Testis (tissue), 2 donors: ENCODE measurements at regions not wholly inside any gene's neighbourhood (a gene's known extent, or its start where the extent isn't known, plus 50 kb on each side); places are given as distances from the start of the nearest gene placed in this dataset.
"Not testable (repeated sequence)": the region's sequence is repeated elsewhere in the genome, so short reads cannot be mapped to it uniquely, and the experiment has no call there.

ENCODE experiments used
- POLR2A ChIP-seq: fragments of 450-650 bp; IDR thresholded peaks from one replicate; pipeline ENCODE4 v1.6.1; 2017; ENCODE audit warnings: antibody characterized with exemption, mild to moderate bottlenecking, moderate library complexity
- TF ChIP-seq, protein P1 (sequence below), 3 experiments: fragments of 450-650 bp in 2 of 3; fragments of 200-600 bp in 1 of 3; sonication (generic) in 1 of 3; IDR thresholded peaks; one replicate each; pipeline ENCODE4 v1.5.1; 2016 to 2019; ENCODE audit warnings: antibody characterized with exemption in 3 of 3, mild to moderate bottlenecking in 2 of 3, moderate library complexity in 1 of 3

DNA sequence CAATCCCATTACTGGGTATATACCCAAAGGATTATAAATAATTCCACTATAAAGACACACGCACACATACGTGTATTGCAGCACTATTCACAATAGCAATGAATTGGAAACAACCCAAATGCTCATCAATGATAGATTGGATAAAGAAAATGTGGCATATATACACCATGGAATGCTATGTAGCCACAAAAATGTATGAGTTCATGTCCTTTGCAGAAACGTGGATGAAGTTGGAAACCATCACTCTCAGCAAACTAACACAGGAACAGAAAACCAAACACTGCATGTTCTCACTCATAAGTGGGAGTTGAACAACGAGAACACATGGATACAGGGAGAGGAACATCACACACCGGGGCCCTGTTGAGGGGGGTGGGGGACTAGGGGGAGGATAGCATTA lies 619.0 kb downstream of the LIG4 start:
- TF ChIP-seq, protein P1, sequence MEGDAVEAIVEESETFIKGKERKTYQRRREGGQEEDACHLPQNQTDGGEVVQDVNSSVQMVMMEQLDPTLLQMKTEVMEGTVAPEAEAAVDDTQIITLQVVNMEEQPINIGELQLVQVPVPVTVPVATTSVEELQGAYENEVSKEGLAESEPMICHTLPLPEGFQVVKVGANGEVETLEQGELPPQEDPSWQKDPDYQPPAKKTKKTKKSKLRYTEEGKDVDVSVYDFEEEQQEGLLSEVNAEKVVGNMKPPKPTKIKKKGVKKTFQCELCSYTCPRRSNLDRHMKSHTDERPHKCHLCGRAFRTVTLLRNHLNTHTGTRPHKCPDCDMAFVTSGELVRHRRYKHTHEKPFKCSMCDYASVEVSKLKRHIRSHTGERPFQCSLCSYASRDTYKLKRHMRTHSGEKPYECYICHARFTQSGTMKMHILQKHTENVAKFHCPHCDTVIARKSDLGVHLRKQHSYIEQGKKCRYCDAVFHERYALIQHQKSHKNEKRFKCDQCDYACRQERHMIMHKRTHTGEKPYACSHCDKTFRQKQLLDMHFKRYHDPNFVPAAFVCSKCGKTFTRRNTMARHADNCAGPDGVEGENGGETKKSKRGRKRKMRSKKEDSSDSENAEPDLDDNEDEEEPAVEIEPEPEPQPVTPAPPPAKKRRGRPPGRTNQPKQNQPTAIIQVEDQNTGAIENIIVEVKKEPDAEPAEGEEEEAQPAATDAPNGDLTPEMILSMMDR (IDR thresholded peaks at IDR 0.05): not testable (repeated sequence)
- TF ChIP-seq POLR2A: not testable (repeated sequence)
